HCT116 (cell line): ENCODE measurements at regions not wholly inside any gene's neighbourhood (a gene's known extent, or its start where the extent isn't known, plus 50 kb on each side); places are given as distances from the start of the nearest gene placed in this dataset.

ENCODE experiments used
- ATAC-seq: fragments of 200-7000 bp; cut with Tn5 transposase; 2 replicates; pipeline ENCODE4 v1.9.1; 2020; ENCODE audit warnings: mild to moderate bottlenecking, moderate library complexity
- BruUV-seq: library from RNA; stranded (reverse); fragments of 400-500 nt; replicated peaks from 2 replicates; lab custom pipeline; 2021; lab: Mats Ljungman, UMichigan
- CTCF ChIA-PET: fragments of 300-600 bp; sonication (Branson Sonifier 250); formaldehyde crosslinking; loops from one replicate; lab custom pipeline; 2021; ENCODE audit warnings: antibody characterized with exemption; lab: Charles Lee
- POLR2A ChIA-PET: fragments of 300-600, 350-600 bp; sonication (Branson Sonifier 250); formaldehyde crosslinking; loops from one replicate; lab custom pipeline; 2021; ENCODE audit warnings: antibody characterized with exemption; lab: Charles Lee
- RAD21 ChIA-PET, 2 experiments: fragments of 300-600 bp; sonication (Branson Sonifier 250); formaldehyde crosslinking; loops; one replicate each; lab custom pipeline; 2023; ENCODE audit warnings: low total read pairs in 2 of 2; ENCODE audit not compliant: uncharacterized antibody in 2 of 2, unreplicated experiment in 2 of 2, low non-redundant PET in 1 of 2; lab: Charles Lee
- DNase-seq: peaks from one replicate; pipeline ENCODE4 v3.0.0-alpha.2; 2010; ENCODE audit warnings: low read depth, low spot score
- H2AFZ ChIP-seq: fragments of 200-600 bp; shearing (Covaris generic), sonication (generic); 2 replicates; pipeline ENCODE4 v1.6.1; 2017; ENCODE audit warnings: low read depth, mixed run types, mixed read lengths, antibody characterized with exemption, low read length; ENCODE audit not compliant: poor library complexity, severe bottlenecking
- H3K27ac ChIP-seq: 2 replicates; pipeline ENCODE4 v1.5.1; 2012; ENCODE audit warnings: low read depth, low read length
- H3K27me3 ChIP-seq: fragments of 200-600 bp; sonication (generic); 2 replicates; pipeline ENCODE4 v1.6.1; 2016; ENCODE audit warnings: mixed run types, low read length, mixed read lengths; ENCODE audit not compliant: insufficient read depth
- H3K36me3 ChIP-seq, 2 experiments: fragments of 200-500 bp in 1 of 2; fragments of 200-600 bp in 1 of 2; sonication (Bioruptor generic) in 1 of 2; sonication (generic) in 1 of 2; 2 replicates each; pipeline versions ENCODE4 v1.5.1 to v1.6.1; 2014 to 2016; ENCODE audit warnings: low read length in 2 of 2, inconsistent platforms in 1 of 2, mixed read lengths in 1 of 2, mixed run types in 1 of 2; ENCODE audit not compliant: insufficient read depth in 2 of 2, control insufficient read depth in 1 of 2
- H3K4me1 ChIP-seq, 2 experiments: fragments of 200-600 bp in 1 of 2; sonication (generic) in 1 of 2; 2 replicates each; pipeline versions ENCODE4 v1.5.1 to v1.6.1; 2012 to 2017; ENCODE audit warnings: low read length in 2 of 2, inconsistent platforms in 1 of 2, mild to moderate bottlenecking in 1 of 2, mixed read lengths in 1 of 2, mixed run types in 1 of 2, moderate library complexity in 1 of 2; ENCODE audit not compliant: insufficient read depth in 2 of 2, control insufficient read depth in 1 of 2
- H3K4me2 ChIP-seq: fragments of 200-600 bp; sonication (generic); 2 replicates; pipeline ENCODE4 v1.6.1; 2017; ENCODE audit warnings: mixed run types, low read length, mixed read lengths
- H3K4me3 ChIP-seq, 2 experiments: fragments of 200-600 bp in 1 of 2; sonication (generic) in 1 of 2; replicated peaks in 1 of 2; 2 replicates each; pipeline ENCODE4 v1.5.1; 2011 to 2016; ENCODE audit warnings: low read length in 2 of 2, control low read depth in 1 of 2, low read depth in 1 of 2, mild to moderate bottlenecking in 1 of 2, mixed read lengths in 1 of 2, mixed run types in 1 of 2
- H3K79me2 ChIP-seq: fragments of 200-600 bp; sonication (generic); 2 replicates; pipeline ENCODE4 v1.6.1; 2017; ENCODE audit warnings: mild to moderate bottlenecking, mixed run types, low read length, moderate library complexity, mixed read lengths; ENCODE audit not compliant: insufficient read depth
- H3K9ac ChIP-seq: fragments of 200-600 bp; sonication (generic); 2 replicates; pipeline ENCODE4 v1.6.1; 2016; ENCODE audit warnings: low read length, mixed read lengths
- H3K9me2 ChIP-seq: fragments of 200-600 bp; sonication (generic), shearing (Covaris generic); 2 replicates; pipeline ENCODE4 v1.6.1; 2017; ENCODE audit warnings: mixed run types, mild to moderate bottlenecking, moderate library complexity; ENCODE audit not compliant: insufficient read depth
- H3K9me3 ChIP-seq, 2 experiments: fragments of 200-500 bp in 1 of 2; fragments of 200-600 bp in 1 of 2; sonication (Bioruptor generic) in 1 of 2; sonication (generic) in 1 of 2; 2 replicates each; pipeline ENCODE4 v1.6.1; 2014 to 2017; ENCODE audit warnings: low read length in 2 of 2, mixed read lengths in 2 of 2, inconsistent platforms in 1 of 2, low read depth in 1 of 2, mild to moderate bottlenecking in 1 of 2, mixed run types in 1 of 2, moderate library complexity in 1 of 2; ENCODE audit not compliant: control insufficient read depth in 1 of 2, insufficient read depth in 1 of 2
- H4K20me1 ChIP-seq: fragments of 200-600 bp; sonication (generic), shearing (Covaris generic); 2 replicates; pipeline ENCODE4 v1.6.1; 2017; ENCODE audit warnings: mixed run types, mild to moderate bottlenecking, moderate library complexity; ENCODE audit not compliant: insufficient read depth
- EZH2 ChIP-seq: fragments of 200-600 bp; sonication (generic); IDR thresholded peaks from 2 replicates; pipeline ENCODE4 v1.6.1; 2017; ENCODE audit warnings: antibody characterized with exemption, mixed run types
- EZH2phosphoT487 ChIP-seq: fragments of 200-600 bp; IDR thresholded peaks from 2 replicates; pipeline ENCODE4 v1.6.1; 2018; ENCODE audit warnings: antibody characterized with exemption, borderline replicate concordance
- MAX ChIP-seq: IDR thresholded peaks from 2 replicates; pipeline ENCODE4 v1.6.1; 2012
- POLR2A ChIP-seq: IDR thresholded peaks from 2 replicates; pipeline ENCODE4 v1.7.0; 2011; ENCODE audit warnings: borderline replicate concordance; ENCODE audit not compliant: insufficient read depth, insufficient read length; ENCODE audit errors: extremely low read depth
- POLR2AphosphoS5 ChIP-seq: IDR thresholded peaks from 2 replicates; pipeline ENCODE4 v1.6.1; 2011; ENCODE audit warnings: mild to moderate bottlenecking, low read depth, low read length, moderate library complexity
- RAD21 ChIP-seq: IDR thresholded peaks from 2 replicates; pipeline ENCODE4 v1.6.1; 2012; ENCODE audit warnings: low read depth, mild to moderate bottlenecking
- REST ChIP-seq: IDR thresholded peaks from 2 replicates; pipeline ENCODE4 v1.6.1; 2012; ENCODE audit warnings: low read depth
- SIN3A ChIP-seq: IDR thresholded peaks from 2 replicates; pipeline ENCODE4 v1.6.1; 2012; ENCODE audit warnings: low read depth
- SP1 ChIP-seq: IDR thresholded peaks from 2 replicates; pipeline ENCODE4 v1.6.1; 2012; ENCODE audit warnings: low read depth
- intact Hi-C: fragments of 100-400 bp; cut with micrococcal nuclease; formaldehyde crosslinking; loops from 2 replicates; pipeline ENCODE4 v1.10.0; 2022
- TF ChIP-seq, protein P1 (sequence below), 3 experiments: fragments of 200-600 bp in 1 of 3; sonication (generic) in 1 of 3; IDR thresholded peaks in 2 of 3; conservative IDR thresholded peaks in 1 of 3; 2 replicates each; pipeline ENCODE4 v1.5.1; 2012 to 2017; ENCODE audit warnings: low read depth in 2 of 3, low read length in 2 of 3, antibody characterized with exemption in 1 of 3, borderline replicate concordance in 1 of 3, control low read depth in 1 of 3, mild to moderate bottlenecking in 1 of 3, mixed read lengths in 1 of 3, mixed run types in 1 of 3, moderate library complexity in 1 of 3; ENCODE audit not compliant: insufficient read depth in 1 of 3
- TF ChIP-seq, protein P2 (sequence below): IDR thresholded peaks from 2 replicates; pipeline ENCODE4 v1.6.1; 2012

DNA sequence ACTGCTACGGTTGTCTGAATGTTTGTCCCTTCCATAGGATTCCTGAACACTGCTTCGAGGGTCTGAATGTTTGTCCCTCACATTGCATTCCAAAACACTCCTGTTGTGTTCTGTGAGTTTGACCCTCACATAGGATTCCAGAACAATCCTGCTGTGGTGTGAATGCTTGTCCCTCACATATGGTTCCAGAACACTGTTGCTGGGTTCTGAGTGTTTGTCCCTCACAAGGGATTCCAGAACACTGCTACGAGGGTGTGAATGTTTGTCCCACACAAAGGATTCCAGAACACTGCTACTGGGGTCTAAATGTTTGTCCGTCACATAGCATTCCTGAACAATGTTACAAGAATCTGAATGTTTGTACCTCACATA lies 201.2 kb downstream of the FOXD4L6 start:
- RAD21 ChIA-PET: no interaction called here
- ATAC-seq (no peak), DNase-seq (no peak)
- no peak overlapping the region for H3K27ac ChIP-seq
- POLR2A ChIA-PET: no interaction called here
- peaks cover 69% of the 10 kb centered on the region for H3K27me3 ChIP-seq
- H2AFZ ChIP-seq: no peak overlapping the region
- no peaks in the 10 kb centered on the region for H3K36me3 ChIP-seq
- no peaks in the 10 kb centered on the region for H3K9me2 ChIP-seq
- TF ChIP-seq, protein P1, sequence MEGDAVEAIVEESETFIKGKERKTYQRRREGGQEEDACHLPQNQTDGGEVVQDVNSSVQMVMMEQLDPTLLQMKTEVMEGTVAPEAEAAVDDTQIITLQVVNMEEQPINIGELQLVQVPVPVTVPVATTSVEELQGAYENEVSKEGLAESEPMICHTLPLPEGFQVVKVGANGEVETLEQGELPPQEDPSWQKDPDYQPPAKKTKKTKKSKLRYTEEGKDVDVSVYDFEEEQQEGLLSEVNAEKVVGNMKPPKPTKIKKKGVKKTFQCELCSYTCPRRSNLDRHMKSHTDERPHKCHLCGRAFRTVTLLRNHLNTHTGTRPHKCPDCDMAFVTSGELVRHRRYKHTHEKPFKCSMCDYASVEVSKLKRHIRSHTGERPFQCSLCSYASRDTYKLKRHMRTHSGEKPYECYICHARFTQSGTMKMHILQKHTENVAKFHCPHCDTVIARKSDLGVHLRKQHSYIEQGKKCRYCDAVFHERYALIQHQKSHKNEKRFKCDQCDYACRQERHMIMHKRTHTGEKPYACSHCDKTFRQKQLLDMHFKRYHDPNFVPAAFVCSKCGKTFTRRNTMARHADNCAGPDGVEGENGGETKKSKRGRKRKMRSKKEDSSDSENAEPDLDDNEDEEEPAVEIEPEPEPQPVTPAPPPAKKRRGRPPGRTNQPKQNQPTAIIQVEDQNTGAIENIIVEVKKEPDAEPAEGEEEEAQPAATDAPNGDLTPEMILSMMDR (IDR thresholded peaks at IDR 0.05 in 2 of 3, conservative IDR thresholded peaks at IDR 0.05 in 1 of 3; ENCODE audit: borderline replicate concordance in 1 of 3, insufficient read depth in 1 of 3, low read depth in 2 of 3, low read length in 2 of 3): no peak
- TF ChIP-seq, protein P2, sequence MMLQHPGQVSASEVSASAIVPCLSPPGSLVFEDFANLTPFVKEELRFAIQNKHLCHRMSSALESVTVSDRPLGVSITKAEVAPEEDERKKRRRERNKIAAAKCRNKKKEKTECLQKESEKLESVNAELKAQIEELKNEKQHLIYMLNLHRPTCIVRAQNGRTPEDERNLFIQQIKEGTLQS: no peak
- TF ChIP-seq SP1: no peak
- no peak for TF ChIP-seq POLR2AphosphoS5
- no peak for TF ChIP-seq RAD21
- TF ChIP-seq MAX: no peak
- no peak for TF ChIP-seq SIN3A
- TF ChIP-seq POLR2A: no peak
- TF ChIP-seq REST: no peak
- no peak for TF ChIP-seq EZH2
- TF ChIP-seq EZH2phosphoT487: no peak
- CTCF ChIA-PET: no interaction called here
- no peaks in the 10 kb centered on the region for H3K9me3 ChIP-seq
- no peak overlapping the region for H3K4me3 ChIP-seq
- no TSS peak for BruUV-seq
- H3K4me2 ChIP-seq: no peak overlapping the region
- intact Hi-C loops: no loop called here
- H3K79me2 ChIP-seq: no peaks in the 10 kb centered on the region
- H4K20me1 ChIP-seq: no peaks in the 10 kb centered on the region
- no peaks in the 10 kb centered on the region for H3K4me1 ChIP-seq
- no peak overlapping the region for H3K9ac ChIP-seq
